Lung (tissue), 11 donors: ENCODE measurements at regions not wholly inside any gene's neighbourhood (a gene's known extent, or its start where the extent isn't known, plus 50 kb on each side); places are given as distances from the start of the nearest gene placed in this dataset.

Experiments used
- ATAC-seq: fragments of 200-7000 bp; cut with Tn5 transposase; one replicate; pipeline ENCODE4 v1.9.1; 2020; ENCODE audit warnings: moderate number of reproducible peaks; ENCODE audit not compliant: insufficient read depth, low FRiP score
- DNase-seq, 3 donors: peaks; one replicate each; pipeline ENCODE4 v3.0.0-alpha.2; 2013 to 2017
- H3K27ac ChIP-seq, 2 donors: one replicate each; pipeline ENCODE4 v1.5.1; 2013; ENCODE audit warnings: mild to moderate bottlenecking in 2 of 2, moderate library complexity in 2 of 2, control low read depth in 1 of 2, inconsistent platforms in 1 of 2, low read depth in 1 of 2, low read length in 1 of 2
- H3K27me3 ChIP-seq, 3 donors: one replicate each; pipeline ENCODE4 v1.5.1; 2013; ENCODE audit warnings: low read length in 2 of 3; ENCODE audit not compliant: control insufficient read depth in 3 of 3, insufficient read depth in 3 of 3
- H3K36me3 ChIP-seq, 4 donors: one replicate each; pipeline ENCODE4 v1.5.1; 2013; ENCODE audit warnings: low read length in 4 of 4, mild to moderate bottlenecking in 1 of 4, moderate library complexity in 1 of 4; ENCODE audit not compliant: control insufficient read depth in 4 of 4, insufficient read depth in 4 of 4
- H3K4me1 ChIP-seq, 5 donors: one replicate each; pipeline ENCODE4 v1.5.1; 2013; ENCODE audit warnings: low read length in 5 of 5, mild to moderate bottlenecking in 2 of 5, moderate library complexity in 1 of 5; ENCODE audit not compliant: control insufficient read depth in 5 of 5, insufficient read depth in 5 of 5
- H3K4me3 ChIP-seq: one replicate; pipeline ENCODE4 v1.5.1; 2013; ENCODE audit warnings: mild to moderate bottlenecking, control low read depth, moderate library complexity
- H3K9ac ChIP-seq, 2 donors: one replicate each; pipeline ENCODE4 v1.5.1; 2013; ENCODE audit warnings: low read length in 2 of 2, control low read depth in 1 of 2; ENCODE audit not compliant: insufficient read depth in 1 of 2
- H3K9me3 ChIP-seq, 4 donors: one replicate each; pipeline ENCODE4 v1.5.1; 2013; ENCODE audit warnings: low read length in 3 of 4, mild to moderate bottlenecking in 1 of 4, moderate library complexity in 1 of 4; ENCODE audit not compliant: control insufficient read depth in 4 of 4, insufficient read depth in 3 of 4
- CTCF ChIP-seq: IDR thresholded peaks from 2 replicates; pipeline ENCODE4 v1.5.1; 2012; ENCODE audit warnings: mild to moderate bottlenecking; ENCODE audit errors: control extremely low read depth, extremely low read depth
- WGBS, 2 donors: extraction: QIAGEN DNeasy Blood & Tissue Kit; methylation state at CpG; one replicate each; pipeline ENCODE4 v1.1.7; 2013; 5-methylcytosine and 5-hydroxymethylcytosine counted together
- donor health status: control.
- donor health status: control.
- donor health status: Bipolar disorder and iron deficiency.
- donor health status: healthy.
- donor health status: DM: yes; HTN: yes; CAD: no.

- H3K27me3 ChIP-seq, result no peaks in the 10 kb centered on the region
- no peak overlapping the region for H3K27ac ChIP-seq
- H3K9me3 ChIP-seq, result no peaks in the 10 kb centered on the region
- no peak overlapping the region for H3K4me3 ChIP-seq
- no peaks in the 10 kb centered on the region for H3K36me3 ChIP-seq
- ATAC-seq (no peak), DNase-seq (no peak)
- H3K4me1 ChIP-seq, result peaks cover 0 to 8% (median 0%) of the 10 kb centered on the region in 5 donors
- no peak for TF ChIP-seq CTCF
- H3K9ac ChIP-seq, result no peak overlapping the region
These were observed 493.3 kb upstream of the MARCKS start for GRCh38 chr6:113363866-113364265.

- DNase-seq (no peak), ATAC-seq (no peak)
- Histone ChIP-seq H3K4me1 (peaks cover 0 to 5% (median 0%) of the 10 kb centered on the region in 5 donors), H3K27ac (no peak overlapping the region), H3K27me3 (no peaks in the 10 kb centered on the region), H3K36me3 (no peaks in the 10 kb centered on the region), H3K9me3 (no peaks in the 10 kb centered on the region), H3K4me3 (no peak overlapping the region), H3K9ac (no peak overlapping the region)
- 97 to 98% methylated on average over 3 of the region's 3 CpGs for WGBS, 2 donors
- TF ChIP-seq CTCF, result no peak
These were observed 492.4 kb upstream of the MARCKS start for GRCh38 chr6:113364766-113365165.

GRCh38 chr6:113365191-113365590 is 492.0 kb upstream of the MARCKS start:
- H3K9me3 ChIP-seq, result no peaks in the 10 kb centered on the region
- H3K27me3 ChIP-seq, result no peaks in the 10 kb centered on the region
- no peak overlapping the region for H3K9ac ChIP-seq
- no peak overlapping the region for H3K4me3 ChIP-seq
- no peak for ATAC-seq
- peaks cover 0 to 1% (median 0%) of the 10 kb centered on the region in 5 donors for H3K4me1 ChIP-seq
- H3K36me3 ChIP-seq, result no peaks in the 10 kb centered on the region
- WGBS, 2 donors, result 81 to 91% methylated on average over 2 of the region's 2 CpGs
- TF ChIP-seq CTCF, result no peak
- no peak for DNase-seq
- no peak overlapping the region for H3K27ac ChIP-seq

GRCh38 chr6:113366505-113366904 is 490.6 kb upstream of the MARCKS start:
- H3K27me3 ChIP-seq, result no peaks in the 10 kb centered on the region
- no peak overlapping the region for H3K4me3 ChIP-seq
- no peak for ATAC-seq
- H3K27ac ChIP-seq, result no peak overlapping the region
- no peak for DNase-seq
- 80 to 89% methylated on average over 3 of the region's 3 CpGs for WGBS, 2 donors
- H3K36me3 ChIP-seq, result no peaks in the 10 kb centered on the region
- H3K4me1 ChIP-seq, result peaks cover 0 to 1% (median 0%) of the 10 kb centered on the region in 5 donors
- H3K9ac ChIP-seq, result no peak overlapping the region
- no peak for TF ChIP-seq CTCF
- no peaks in the 10 kb centered on the region for H3K9me3 ChIP-seq
